HPDE6-E6E7 (cell line): ENCODE measurements at regions not wholly inside any gene's neighbourhood (a gene's known extent, or its start where the extent isn't known, plus 50 kb on each side); places are given as distances from the start of the nearest gene placed in this dataset.

Source experiments
- DNase-seq: peaks from one replicate; pipeline ENCODE4 v3.0.0; 2011; ENCODE audit warnings: missing footprints; ENCODE audit errors: extremely low spot score

- DNase-seq: no peak
Observed at GRCh38 chr4:121227341-121227792, 63.2 kb upstream of the TNIP3 start.

DNA sequence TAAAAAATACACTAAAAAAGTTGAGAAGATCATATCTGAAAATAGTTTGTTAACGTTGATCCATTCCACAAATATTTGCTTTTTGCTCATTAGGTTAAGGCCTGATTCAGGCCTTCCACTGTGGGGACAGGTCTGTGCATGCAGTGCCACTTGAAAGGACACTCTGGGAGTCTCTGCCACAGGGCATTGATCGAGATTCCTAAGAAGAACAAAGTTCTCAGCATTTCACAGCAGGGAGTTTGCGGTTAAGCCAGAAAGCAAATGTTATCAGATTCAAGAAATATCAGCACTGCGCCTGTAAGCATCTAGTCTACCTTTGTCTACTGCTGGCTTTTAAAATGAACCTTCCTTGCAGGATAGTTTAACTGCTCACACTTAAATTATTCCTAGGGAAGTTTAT lies 62.2 kb upstream of the TNIP3 start:
- no peak for DNase-seq

DNA sequence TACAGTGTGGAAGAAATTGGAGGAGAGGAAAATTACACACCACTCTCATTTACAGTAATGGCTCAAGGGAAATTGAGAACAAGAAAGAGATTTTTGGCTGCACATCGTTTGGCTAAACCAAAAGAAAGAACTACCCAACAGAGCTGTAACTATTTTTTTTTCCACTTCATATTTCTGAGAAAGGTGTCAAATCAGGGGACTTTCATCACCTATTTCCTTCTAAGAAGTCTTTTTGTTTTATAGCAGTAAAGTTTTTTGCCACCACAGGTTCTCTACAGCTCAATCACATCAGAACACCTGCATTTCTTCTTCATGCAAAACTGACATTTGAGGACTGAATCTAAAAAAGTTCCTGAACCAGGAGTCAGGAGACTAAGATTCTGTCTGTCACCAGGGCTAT lies 57.5 kb upstream of the TNIP3 start:
- DNase-seq: no peak

- no peak for DNase-seq
Observed at GRCh38 chr4:121221201-121221600, 57.1 kb upstream of the TNIP3 start.

DNA sequence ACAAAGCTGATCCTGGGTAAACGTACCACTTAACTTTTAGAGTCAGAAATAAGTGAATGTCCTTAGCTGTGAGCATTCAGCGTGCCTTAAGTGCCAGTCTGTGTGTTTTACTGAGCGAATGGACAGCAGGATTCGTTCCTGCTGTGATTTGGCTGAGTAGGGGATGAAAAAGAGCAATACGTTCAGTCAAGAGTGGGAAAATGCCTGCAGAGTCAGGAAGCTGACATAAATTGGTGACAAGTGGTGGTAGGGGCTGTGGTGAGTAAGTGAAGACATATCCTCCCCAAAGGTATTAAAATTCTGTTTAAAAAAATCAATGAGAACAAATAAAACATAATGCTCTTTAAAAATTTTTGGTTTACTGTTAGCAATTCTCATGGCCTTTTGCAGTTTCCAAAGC lies 56.6 kb upstream of the TNIP3 start:
- no peak for DNase-seq

- no peak for DNase-seq
Observed at GRCh38 chr4:121219227-121219626, 55.1 kb upstream of the TNIP3 start.

GRCh38 chr4:121217351-121217750 lies 53.2 kb upstream of the TNIP3 start:
- DNase-seq: no peak

DNA sequence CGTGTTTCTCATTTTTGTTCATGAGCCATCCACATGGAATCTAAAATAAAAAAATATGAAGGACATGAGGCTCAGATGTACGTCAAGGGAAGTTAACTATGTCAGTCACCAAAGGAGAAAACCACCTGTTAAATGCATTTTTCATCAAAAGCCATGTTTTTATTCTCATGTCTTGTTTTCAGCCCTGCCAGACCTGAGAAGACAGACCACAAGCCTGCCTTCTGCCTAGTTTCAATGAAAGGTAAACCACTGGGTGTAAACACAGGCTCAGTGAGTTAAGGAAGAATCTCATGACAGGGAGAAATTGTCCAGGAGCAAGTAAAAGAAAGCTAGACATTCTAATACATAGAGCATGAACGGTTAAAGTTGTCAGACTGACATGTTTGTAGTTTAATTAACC lies 52.3 kb upstream of the TNIP3 start:
- DNase-seq: no peak

DNA sequence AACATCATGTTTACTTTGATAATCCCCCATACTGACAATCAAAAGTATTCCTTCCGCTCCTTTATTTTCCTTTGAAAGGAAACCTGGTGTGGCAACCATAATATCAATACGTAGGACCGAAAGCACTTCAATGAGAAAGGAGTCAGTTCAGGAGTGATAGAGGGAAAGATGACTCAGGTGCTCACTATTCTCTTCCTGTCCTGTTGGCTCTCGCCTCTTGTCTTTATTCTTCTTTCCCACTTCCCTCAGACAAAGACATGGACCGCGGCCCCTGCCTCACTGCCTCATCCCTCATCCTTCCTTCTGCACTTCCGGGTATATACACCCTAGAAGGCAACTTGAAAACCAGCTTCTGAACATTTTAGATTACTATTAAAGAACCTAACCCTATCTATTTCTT lies 49.8 kb upstream of the TNIP3 start:
- peak; percentile 25 for DNase-seq
